HepG2 (cell line): ENCODE measurements at regions not wholly inside any gene's neighbourhood (a gene's known extent, or its start where the extent isn't known, plus 50 kb on each side); places are given as distances from the start of the nearest gene placed in this dataset.

ENCODE experiments used
- FOXA3 ChIP-seq: IDR thresholded peaks from 2 replicates; pipeline ENCODE4 v1.6.1; 2016; ENCODE audit warnings: missing genetic modification reagents, missing compliant biosample characterization
- MIXL1 ChIP-seq: IDR thresholded peaks from 2 replicates; pipeline ENCODE4 v1.6.1; 2016
- MYC ChIP-seq: sonication (generic); formaldehyde crosslinking; IDR thresholded peaks from 2 replicates; pipeline ENCODE4 v1.9.0; 2021; ENCODE audit warnings: missing genetic modification reagents, borderline replicate concordance
- NCOA5 ChIP-seq: sonication (generic); formaldehyde crosslinking; IDR thresholded peaks from 2 replicates; pipeline ENCODE4 v1.4.0; 2020; ENCODE audit warnings: missing genetic modification reagents
- PRMT3 ChIP-seq: sonication (generic); formaldehyde crosslinking; IDR thresholded peaks from 2 replicates; pipeline ENCODE4 v1.8.1; 2022; ENCODE audit warnings: low read depth, mild to moderate bottlenecking, moderate library complexity, missing genetic modification reagents, borderline replicate concordance
- RERE ChIP-seq: IDR thresholded peaks from 2 replicates; pipeline ENCODE4 v1.6.1; 2016; ENCODE audit warnings: low read depth, missing genetic modification reagents, missing compliant biosample characterization
- SOX5 ChIP-seq: IDR thresholded peaks from 2 replicates; pipeline ENCODE4 v1.6.1; 2016; ENCODE audit warnings: borderline replicate concordance
- SRF ChIP-seq: IDR thresholded peaks from 2 replicates; pipeline ENCODE4 v1.6.1; 2011; ENCODE audit warnings: mild to moderate bottlenecking, low read depth, low read length, moderate library complexity
- YEATS2 ChIP-seq: sonication (generic); formaldehyde crosslinking; IDR thresholded peaks from 2 replicates; pipeline ENCODE4 v1.4.0; 2020; ENCODE audit warnings: missing genetic modification reagents, borderline replicate concordance
- ZBTB8A ChIP-seq: sonication (generic); formaldehyde crosslinking; IDR thresholded peaks from 2 replicates; pipeline ENCODE4 v1.4.0; 2020; ENCODE audit warnings: mild to moderate bottlenecking, low read depth, missing genetic modification reagents, borderline replicate concordance
- ZFP90 ChIP-seq: sonication (generic); formaldehyde crosslinking; IDR thresholded peaks from 2 replicates; pipeline ENCODE4 v1.8.0; 2022; ENCODE audit warnings: missing genetic modification reagents, mild to moderate bottlenecking, inconsistent platforms, borderline replicate concordance
- ZNF180 ChIP-seq: sonication (generic); formaldehyde crosslinking; IDR thresholded peaks from 2 replicates; pipeline ENCODE4 v1.4.0; 2020; ENCODE audit warnings: low read depth, missing genetic modification reagents, borderline replicate concordance
- ZNF543 ChIP-seq: sonication (generic); formaldehyde crosslinking; IDR thresholded peaks from 2 replicates; pipeline ENCODE4 v1.4.0; 2020; ENCODE audit warnings: mild to moderate bottlenecking, missing genetic modification reagents
- ZNF660 ChIP-seq: sonication (generic); formaldehyde crosslinking; IDR thresholded peaks from 2 replicates; pipeline ENCODE4 v1.5.1; 2020; ENCODE audit warnings: mild to moderate bottlenecking, low read depth, missing genetic modification reagents, borderline replicate concordance
- ZNF792 ChIP-seq: IDR thresholded peaks from 2 replicates; pipeline ENCODE4 v1.6.1; 2016
- ZSCAN5A ChIP-seq: sonication (generic); formaldehyde crosslinking; IDR thresholded peaks from 2 replicates; pipeline ENCODE4 v1.8.0; 2022; ENCODE audit warnings: mild to moderate bottlenecking, missing genetic modification reagents, borderline replicate concordance
- TF ChIP-seq, protein P1 (sequence below): sonication (generic); formaldehyde crosslinking; IDR thresholded peaks from 2 replicates; pipeline ENCODE4 v1.4.0; 2020; ENCODE audit warnings: missing genetic modification reagents
- TF ChIP-seq, protein P2 (sequence below): sonication (generic); formaldehyde crosslinking; conservative IDR thresholded peaks from 2 replicates; pipeline ENCODE4 v1.8.1; 2023; ENCODE audit warnings: missing genetic modification reagents

DNA sequence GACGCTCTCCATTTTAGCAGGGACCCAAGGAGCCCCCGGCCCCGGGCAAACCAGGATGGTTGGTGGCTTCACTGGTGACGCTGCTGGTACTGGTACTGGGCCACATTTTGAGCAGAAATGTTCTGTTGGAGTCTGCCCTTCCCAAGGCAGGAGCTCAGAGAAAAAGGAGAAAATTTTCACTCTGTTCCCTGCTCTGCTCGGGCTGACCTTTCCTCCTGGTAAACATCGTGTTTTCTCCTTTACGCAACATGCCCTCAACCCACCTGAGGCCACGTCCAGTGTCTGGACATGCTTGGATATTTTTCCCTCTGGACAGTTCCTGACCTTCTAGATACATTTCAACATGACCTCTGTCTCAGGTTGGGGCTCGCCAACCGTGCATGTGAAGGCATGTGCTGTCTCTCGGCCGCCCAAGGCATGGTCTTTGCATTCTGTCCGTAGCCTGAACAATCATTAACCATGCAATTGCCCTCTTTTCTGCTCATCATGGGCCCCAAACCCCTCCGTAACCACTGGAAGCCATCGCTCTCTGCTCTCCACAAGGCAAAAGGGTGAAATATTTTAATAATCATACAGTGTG is 115.2 kb upstream of the PEG3 start (continued):
- TF ChIP-seq RERE (CRISPR knock-in tag) (peak; percentile 95), ZNF543 (CRISPR knock-in tag) (peak; percentile 89), MIXL1 (CRISPR knock-in tag) (peak; percentile 95), FOXA3 (CRISPR knock-in tag) (peak; percentile 99), ZFP90 (CRISPR knock-in tag) (peak; percentile 95), ZNF792 (peak; percentile 97), MYC (CRISPR knock-in tag) (peak; percentile 94), ZSCAN5A (CRISPR knock-in tag) (0 out of 2 replicates have a peak, but pooled peaks have one; percentile 44), ZBTB8A (CRISPR knock-in tag) (0 out of 2 replicates have a peak, but pooled peaks have one; percentile 22), ZNF180 (CRISPR knock-in tag) (no peak), NCOA5 (no peak), YEATS2 (CRISPR knock-in tag) (peak; percentile 80; the same call in 1 of the 2 replicates), SOX5 (CRISPR knock-in tag) (peak; percentile 94), PRMT3 (peak; percentile 59; the same call in 1 of the 2 replicates), ZNF660 (CRISPR knock-in tag) (0 out of 2 replicates have a peak, but pooled peaks have one; percentile 46), SRF (no peak)
- TF ChIP-seq, protein P1, sequence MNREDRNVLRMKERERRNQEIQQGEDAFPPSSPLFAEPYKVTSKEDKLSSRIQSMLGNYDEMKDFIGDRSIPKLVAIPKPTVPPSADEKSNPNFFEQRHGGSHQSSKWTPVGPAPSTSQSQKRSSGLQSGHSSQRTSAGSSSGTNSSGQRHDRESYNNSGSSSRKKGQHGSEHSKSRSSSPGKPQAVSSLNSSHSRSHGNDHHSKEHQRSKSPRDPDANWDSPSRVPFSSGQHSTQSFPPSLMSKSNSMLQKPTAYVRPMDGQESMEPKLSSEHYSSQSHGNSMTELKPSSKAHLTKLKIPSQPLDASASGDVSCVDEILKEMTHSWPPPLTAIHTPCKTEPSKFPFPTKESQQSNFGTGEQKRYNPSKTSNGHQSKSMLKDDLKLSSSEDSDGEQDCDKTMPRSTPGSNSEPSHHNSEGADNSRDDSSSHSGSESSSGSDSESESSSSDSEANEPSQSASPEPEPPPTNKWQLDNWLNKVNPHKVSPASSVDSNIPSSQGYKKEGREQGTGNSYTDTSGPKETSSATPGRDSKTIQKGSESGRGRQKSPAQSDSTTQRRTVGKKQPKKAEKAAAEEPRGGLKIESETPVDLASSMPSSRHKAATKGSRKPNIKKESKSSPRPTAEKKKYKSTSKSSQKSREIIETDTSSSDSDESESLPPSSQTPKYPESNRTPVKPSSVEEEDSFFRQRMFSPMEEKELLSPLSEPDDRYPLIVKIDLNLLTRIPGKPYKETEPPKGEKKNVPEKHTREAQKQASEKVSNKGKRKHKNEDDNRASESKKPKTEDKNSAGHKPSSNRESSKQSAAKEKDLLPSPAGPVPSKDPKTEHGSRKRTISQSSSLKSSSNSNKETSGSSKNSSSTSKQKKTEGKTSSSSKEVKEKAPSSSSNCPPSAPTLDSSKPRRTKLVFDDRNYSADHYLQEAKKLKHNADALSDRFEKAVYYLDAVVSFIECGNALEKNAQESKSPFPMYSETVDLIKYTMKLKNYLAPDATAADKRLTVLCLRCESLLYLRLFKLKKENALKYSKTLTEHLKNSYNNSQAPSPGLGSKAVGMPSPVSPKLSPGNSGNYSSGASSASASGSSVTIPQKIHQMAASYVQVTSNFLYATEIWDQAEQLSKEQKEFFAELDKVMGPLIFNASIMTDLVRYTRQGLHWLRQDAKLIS (CRISPR knock-in tag): peak; percentile 88; the same call in 1 of the 2 replicates
- TF ChIP-seq, protein P2, sequence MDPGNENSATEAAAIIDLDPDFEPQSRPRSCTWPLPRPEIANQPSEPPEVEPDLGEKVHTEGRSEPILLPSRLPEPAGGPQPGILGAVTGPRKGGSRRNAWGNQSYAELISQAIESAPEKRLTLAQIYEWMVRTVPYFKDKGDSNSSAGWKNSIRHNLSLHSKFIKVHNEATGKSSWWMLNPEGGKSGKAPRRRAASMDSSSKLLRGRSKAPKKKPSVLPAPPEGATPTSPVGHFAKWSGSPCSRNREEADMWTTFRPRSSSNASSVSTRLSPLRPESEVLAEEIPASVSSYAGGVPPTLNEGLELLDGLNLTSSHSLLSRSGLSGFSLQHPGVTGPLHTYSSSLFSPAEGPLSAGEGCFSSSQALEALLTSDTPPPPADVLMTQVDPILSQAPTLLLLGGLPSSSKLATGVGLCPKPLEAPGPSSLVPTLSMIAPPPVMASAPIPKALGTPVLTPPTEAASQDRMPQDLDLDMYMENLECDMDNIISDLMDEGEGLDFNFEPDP (CRISPR knock-in tag): 0 out of 2 replicates have a peak, but pooled peaks have one; percentile 18
